ENCODE measurements at regions not wholly inside any gene's neighbourhood (a gene's known extent, or its start where the extent isn't known, plus 50 kb on each side); places are given as distances from the start of the nearest gene placed in this dataset.

DNA sequence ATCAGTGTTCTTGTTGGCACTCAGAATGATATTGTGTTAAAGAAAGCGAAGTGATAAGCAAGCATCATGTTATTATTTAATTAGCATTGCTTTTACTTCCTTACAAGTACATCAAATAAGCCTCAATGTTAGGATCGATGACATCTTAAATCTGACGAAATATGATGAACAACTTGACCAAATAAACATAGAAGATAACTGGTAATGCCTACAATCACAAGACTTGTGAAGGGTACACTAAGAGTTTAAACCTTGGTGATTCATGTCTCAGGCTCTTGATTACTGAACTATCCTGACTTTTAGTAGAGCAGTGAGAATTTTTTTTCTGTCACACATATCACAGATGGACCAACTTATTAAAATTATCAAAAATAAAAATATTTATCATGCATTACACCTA lies 500.8 kb upstream of the ZEB2 start:
- TF ChIP-seq ISL1 (CRISPR knock-in tag; IDR thresholded peaks at IDR 0.05) (no peak), RARB (CRISPR knock-in tag; IDR thresholded peaks at IDR 0.05) (no peak), TOX (CRISPR knock-in tag; IDR thresholded peaks at IDR 0.05; ENCODE audit: borderline replicate concordance) (no peak), CSDC2 (CRISPR knock-in tag; IDR thresholded peaks at IDR 0.05) (no peak)
- TF ChIP-seq, protein P1, sequence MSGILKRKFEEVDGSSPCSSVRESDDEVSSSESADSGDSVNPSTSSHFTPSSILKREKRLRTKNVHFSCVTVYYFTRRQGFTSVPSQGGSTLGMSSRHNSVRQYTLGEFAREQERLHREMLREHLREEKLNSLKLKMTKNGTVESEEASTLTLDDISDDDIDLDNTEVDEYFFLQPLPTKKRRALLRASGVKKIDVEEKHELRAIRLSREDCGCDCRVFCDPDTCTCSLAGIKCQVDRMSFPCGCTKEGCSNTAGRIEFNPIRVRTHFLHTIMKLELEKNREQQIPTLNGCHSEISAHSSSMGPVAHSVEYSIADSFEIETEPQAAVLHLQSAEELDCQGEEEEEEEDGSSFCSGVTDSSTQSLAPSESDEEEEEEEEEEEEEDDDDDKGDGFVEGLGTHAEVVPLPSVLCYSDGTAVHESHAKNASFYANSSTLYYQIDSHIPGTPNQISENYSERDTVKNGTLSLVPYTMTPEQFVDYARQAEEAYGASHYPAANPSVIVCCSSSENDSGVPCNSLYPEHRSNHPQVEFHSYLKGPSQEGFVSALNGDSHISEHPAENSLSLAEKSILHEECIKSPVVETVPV (CRISPR knock-in tag; IDR thresholded peaks at IDR 0.05), result no peak
- TF ChIP-seq, protein P2, sequence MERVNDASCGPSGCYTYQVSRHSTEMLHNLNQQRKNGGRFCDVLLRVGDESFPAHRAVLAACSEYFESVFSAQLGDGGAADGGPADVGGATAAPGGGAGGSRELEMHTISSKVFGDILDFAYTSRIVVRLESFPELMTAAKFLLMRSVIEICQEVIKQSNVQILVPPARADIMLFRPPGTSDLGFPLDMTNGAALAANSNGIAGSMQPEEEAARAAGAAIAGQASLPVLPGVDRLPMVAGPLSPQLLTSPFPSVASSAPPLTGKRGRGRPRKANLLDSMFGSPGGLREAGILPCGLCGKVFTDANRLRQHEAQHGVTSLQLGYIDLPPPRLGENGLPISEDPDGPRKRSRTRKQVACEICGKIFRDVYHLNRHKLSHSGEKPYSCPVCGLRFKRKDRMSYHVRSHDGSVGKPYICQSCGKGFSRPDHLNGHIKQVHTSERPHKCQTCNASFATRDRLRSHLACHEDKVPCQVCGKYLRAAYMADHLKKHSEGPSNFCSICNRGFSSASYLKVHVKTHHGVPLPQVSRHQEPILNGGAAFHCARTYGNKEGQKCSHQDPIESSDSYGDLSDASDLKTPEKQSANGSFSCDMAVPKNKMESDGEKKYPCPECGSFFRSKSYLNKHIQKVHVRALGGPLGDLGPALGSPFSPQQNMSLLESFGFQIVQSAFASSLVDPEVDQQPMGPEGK (CRISPR knock-in tag; IDR thresholded peaks at IDR 0.05; ENCODE audit: borderline replicate concordance), result no peak
